ENCODE measurements at regions not wholly inside any gene's neighbourhood (a gene's known extent, or its start where the extent isn't known, plus 50 kb on each side); places are given as distances from the start of the nearest gene placed in this dataset.
"Not testable (repeated sequence)": the region's sequence is repeated elsewhere in the genome, so short reads cannot be mapped to it uniquely, and the experiment has no call there.

DNA sequence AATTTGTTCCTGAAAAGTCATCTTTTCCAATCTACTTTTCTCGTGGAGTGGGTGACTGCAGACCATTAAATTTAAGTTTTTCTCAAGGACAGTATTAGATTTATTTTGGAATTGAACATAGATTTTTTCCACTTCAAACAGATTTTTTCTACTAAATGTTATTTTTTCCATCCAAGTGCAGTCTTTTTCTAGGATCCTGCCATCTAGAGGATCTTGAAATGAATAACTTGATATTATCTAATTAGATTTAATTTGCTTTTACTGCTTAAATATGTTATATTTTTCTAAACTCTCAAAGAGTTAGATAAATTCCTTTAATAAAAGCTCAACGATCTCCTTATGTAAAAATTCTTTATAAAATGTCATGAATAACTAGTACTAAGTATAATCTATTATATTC lies 136.9 kb upstream of the PRR16 start:
- DNase-seq (ENCODE audit: low read depth in 2 of 2), result no peak

DNA sequence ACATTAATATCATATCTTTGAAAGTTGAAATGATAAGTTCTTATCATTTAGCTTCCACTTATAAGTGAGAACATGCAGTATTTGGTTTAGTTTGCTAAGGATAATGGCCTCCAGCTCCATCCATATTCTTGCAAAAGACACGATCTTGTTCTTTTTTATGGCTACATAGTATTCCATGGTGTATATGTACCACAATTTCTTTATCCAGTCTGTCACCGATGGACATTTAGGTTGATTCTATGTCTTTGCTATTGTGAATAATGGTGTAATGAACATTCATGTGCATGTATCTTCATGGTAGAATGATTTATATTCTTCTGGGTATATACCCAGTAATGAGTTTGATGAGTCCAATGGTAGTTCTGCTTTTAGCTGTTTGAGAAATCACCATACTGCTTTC lies 135.0 kb upstream of the PRR16 start:
- DNase-seq (ENCODE audit: low read depth in 2 of 2), result no peak

DNA sequence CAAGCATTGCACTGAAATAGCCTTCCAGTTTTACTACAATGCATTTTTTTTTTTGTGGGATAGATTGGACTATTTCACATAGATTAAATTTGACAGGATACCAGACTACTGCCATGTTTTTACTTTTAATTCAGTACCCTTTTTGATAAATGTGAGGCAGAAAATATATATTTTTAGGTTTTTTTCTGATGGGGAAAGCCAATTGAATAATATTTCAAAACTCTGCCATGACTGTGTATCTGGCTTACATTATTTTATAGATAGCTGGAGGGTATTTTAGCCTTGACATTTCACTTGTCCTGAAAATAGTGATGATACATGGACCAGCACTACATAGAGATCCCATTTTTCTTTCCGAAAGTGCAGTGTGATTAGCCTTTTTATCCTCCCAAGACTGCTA lies 133.5 kb upstream of the PRR16 start:
- no peak for DNase-seq (ENCODE audit: low read depth in 2 of 2)

DNA sequence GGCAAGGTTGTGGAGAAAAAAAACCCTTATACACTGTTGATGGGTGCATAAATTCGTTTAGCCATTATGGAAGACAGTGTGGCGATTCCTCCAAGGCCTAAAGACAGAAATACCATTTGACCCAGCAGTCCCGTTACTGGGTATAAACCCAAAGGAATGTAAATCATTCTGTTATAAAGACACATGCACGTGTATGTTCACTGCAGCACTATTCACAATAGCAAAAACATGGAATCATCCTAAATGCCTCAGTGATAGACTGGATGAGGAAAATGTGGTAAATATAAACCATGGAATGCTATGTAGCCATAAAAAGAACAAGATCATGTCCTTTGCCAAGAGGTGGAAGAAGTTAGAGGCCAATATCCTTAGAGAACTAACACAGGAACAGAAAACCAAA lies 119.9 kb upstream of the PRR16 start:
- no peak for DNase-seq (ENCODE audit: low read depth in 2 of 2)

DNA sequence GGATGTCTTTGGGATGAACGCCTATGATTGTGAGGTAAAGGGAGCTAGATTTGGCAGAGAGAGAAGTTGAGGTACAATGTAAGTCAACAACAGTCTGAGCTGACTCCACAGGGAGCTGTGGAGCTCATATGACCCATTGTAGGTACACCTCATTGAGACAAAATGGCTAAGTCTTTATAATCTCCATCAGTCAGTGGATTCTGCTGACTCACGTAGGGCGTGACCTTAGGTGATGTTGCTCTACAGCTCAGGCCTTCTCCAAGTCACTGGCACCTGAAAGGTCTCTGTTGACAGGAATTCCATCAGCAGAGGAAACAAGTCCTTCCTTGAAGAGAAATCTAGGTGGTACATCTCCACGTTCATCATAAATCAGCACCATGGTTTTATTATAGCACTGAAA lies 118.2 kb upstream of the PRR16 start:
- no peak for DNase-seq (ENCODE audit: low read depth in 2 of 2)

DNA sequence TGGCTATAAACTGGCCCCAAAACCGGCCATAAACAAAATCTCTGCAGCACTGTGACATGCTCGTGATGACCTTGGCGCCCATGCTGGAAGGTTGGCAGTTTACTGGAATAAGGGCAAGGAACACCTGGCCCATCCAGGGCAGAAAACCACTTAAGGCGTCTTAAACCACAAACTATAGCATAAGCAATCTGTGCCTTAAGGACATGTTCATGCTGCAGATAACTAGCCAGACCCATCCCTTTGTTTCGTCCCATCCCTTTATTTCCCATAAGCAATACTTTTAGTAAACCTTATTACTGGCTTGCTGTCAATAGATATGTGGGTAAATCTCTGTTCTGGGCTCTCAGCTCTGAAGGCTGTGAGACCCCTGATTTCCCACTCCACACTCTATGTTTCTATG lies 113.0 kb upstream of the PRR16 start:
- not testable (repeated sequence) for DNase-seq (ENCODE audit: low read depth in 2 of 2)

DNA sequence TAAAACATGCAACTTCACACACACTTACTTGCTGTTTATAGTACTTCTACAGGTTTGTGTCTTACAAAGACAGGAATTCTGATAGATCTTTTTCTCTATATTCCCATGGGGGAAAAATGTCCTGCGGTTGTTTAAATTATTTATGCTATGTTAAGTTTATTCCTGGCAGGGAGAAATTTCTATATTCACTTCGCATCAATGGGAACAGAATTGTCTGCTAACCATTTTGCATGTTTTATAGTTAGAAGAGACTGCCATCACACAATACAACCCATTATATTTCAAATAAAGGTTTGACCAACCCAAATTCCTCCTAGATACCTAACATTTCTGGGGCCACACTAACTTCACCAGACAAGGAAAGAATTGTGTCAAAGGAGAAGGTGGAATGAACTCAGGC lies 110.0 kb upstream of the PRR16 start:
- no peak for DNase-seq (ENCODE audit: low read depth in 2 of 2)

DNA sequence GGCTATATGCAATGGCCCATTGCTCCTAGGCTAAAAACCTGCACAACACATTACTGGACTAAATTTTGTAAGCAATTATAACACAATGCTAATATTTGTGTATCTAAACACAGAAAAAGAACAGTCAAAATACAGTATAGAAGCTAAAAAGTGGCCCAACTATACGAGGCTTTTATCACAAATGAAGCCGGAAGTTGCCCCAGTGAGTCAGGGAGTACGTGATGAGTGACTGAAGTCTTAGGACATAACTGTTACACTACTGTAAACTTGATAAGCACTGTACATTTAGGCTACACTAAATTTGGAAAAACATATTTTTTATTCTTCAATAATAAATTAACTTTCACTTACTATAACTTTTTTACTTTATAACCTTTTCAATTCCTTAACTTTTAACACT lies 105.2 kb upstream of the PRR16 start:
- DNase-seq (ENCODE audit: low read depth in 2 of 2), result no peak

DNA sequence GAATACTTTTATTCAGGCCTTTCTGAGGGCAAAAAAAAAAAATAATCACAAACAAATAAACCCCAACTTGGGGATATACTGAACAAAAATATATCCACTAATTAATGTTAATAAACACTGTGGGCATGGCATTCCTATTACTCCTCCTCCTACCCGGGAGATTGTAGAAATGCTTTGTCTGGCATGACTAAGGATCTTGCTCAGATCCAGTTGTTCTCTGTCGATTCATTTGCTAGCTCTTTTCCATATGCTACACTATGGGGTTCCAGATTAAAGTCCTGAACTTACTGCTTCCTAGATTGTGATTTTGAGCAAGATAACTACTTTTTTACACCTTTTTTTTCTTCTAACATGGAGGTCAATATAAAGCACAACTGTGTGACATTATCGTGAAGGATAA lies 102.2 kb upstream of the PRR16 start:
- no peak for DNase-seq (ENCODE audit: low read depth in 2 of 2)

DNA sequence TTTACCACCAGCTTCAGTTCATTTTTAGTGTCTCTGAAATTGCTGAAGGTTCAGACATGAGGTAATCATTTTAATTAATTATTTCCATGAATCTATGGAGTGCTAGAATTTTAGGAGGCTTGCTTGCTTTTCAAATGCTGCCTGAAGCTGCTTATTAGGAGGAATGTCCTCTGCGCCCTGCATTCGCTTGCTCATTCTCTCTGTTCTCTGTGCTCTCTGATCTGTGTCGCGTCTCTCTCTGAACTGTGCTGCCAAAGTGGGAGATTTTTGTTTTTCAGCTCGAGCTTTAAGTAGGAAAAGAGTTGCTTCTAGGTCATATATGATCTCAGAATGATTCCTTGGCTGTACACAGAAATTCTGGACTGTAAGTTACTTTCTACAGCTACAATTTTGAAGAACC lies 101.7 kb upstream of the PRR16 start:
- no peak for DNase-seq (ENCODE audit: low read depth in 2 of 2)

DNA sequence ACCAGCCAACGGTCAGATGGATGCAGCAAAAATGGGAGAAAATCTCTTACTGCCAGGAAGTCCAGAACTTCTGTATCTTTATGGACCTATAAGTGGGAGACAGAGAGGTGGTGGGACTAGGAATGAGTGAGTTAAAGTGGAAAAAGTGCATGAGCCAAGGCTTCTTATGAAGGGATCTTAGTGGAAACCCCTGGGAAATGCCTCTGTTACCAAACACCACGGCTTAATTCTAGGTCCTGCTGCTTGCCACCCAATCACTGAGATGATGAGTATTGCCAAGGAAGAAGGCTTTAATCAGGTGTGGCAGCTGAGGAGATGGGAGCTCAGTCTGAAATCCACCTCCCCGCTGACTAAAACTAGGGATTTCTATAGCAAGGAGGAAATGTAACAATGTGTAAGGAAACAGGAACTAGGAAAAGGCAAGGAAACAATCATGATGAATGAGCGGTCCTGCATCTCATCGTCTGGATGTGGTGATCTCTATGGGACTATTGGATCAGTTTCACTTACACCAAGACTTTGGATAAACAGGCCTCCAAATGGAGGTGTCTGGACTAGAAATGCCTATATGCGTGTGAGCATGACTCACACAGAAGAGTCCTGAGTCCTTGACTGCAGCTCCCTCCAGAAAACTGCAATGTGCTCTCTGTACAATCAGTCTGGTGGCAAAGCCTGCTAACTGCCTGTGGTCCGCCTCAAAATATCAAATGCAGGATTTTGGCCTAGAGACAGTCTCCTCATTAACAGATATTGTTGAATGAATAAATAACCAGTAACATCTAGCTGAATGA lies 98.2 kb upstream of the PRR16 start:
- DNase-seq (ENCODE audit: low read depth in 2 of 2), result no peak

DNA sequence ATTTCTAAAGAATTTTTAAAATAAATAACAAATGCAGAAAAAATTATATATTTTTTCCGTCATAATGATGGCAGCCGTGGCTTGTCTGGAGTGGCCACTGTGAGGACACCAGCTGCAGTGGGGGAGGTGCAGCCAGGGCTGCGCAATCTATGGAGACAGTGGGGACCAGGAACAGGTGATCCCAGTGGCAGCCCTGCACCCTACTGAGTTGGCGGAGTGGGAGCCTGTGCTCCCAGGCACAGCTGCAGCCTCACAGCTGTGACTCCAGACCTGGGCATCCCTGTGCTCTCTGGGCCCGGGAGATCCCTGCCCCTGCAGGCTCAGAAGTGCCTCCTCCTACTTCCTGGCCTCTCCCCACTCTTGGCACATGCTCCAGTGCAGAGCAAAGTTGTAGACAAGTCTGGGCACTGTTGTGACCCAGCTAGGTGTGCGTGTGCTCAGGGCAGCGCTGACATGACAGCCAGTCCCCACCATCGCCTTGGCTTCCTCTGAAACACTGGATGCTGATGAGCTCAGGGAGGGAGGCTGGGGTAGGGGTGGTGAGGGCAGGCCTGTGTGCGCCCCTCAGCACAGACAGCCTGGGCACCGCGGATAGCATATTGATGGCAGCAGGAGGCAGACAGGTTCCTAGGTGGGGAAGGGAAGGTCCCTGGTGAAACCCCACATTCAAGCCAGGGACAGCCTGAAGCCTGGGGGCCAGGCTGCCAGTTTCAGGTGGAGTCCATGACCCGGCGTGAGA lies 96.0 kb upstream of the PRR16 start:
- DNase-seq (ENCODE audit: low read depth in 2 of 2), result no peak

DNA sequence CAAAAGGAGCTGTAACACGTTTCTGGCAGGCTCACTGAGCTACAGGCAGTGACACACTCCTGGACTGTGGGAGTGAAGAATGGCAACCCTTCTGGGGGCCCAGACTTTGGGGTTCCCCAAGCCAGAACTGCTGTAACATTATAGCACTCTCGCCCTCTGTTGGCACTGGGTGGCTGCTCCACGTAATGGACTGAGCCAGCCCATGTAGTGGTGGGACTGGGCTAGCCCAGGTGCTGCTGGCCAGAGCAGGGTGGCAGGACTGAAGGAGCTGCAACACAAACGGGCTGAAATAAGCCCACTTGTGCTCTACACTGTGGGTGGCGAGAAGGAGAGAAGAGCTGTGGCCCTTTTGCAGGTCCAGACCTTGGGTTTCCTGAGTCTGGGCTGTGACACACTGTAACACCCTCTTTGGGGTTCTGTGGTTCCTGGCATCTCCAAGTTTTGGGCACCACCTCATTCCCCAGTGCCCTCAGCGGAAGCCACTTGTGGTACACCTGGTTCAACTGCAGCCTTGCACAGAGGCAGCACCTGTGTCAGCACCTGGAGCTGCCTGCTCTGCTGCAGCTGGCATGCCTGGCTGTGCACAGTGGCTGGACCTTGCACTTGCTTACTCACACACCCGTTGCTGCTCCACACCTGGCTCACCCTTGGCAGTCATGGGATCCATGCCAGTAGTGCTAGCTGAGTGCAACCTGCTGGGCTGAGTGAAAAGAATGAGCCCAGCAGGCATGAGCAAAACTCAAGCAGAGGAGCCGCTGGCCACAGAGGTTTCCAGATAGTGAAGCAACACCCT lies 95.0 kb upstream of the PRR16 start:
- no peak for DNase-seq (ENCODE audit: low read depth in 2 of 2)

DNA sequence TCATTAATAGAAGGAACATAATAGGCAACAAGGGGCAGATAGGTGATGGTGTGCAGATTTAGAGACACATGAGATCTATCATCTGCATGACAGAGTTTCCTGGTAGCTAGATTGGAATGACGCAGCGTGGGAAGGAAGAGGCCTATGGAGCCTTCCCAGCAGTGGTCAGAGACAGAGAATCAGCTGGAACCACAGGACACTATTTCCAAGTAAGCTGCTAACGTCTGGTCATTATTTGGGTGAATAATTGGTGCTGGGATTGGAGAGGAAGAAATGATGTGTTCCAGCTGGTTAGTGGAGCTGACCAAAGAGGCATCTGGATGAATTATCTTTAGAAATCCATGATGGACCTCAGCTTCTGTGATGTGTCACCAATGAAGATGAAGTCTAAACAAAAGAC lies 91.2 kb upstream of the PRR16 start:
- DNase-seq (ENCODE audit: low read depth in 2 of 2), result no peak

DNA sequence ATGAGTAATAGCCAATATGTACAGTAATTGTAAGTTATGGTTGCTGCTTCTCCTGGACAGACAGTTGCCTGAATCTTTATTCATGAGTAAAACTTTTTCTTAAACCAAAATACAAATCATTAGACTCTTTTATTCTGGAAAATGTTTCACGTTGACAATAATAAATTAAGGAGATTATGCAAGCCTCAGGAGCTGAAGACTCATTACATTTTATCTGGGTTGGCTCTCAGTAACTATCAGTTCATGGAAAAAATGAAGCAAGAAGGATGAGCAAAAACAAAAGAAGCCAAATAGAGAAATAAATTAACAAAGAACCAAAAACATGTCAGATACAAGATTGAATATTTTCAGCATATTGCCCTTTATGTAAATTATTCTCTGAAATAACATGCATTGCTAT lies 88.9 kb upstream of the PRR16 start:
- peak in 1 of 2 experiments; percentile 27 for DNase-seq (ENCODE audit: low read depth in 2 of 2)

DNA sequence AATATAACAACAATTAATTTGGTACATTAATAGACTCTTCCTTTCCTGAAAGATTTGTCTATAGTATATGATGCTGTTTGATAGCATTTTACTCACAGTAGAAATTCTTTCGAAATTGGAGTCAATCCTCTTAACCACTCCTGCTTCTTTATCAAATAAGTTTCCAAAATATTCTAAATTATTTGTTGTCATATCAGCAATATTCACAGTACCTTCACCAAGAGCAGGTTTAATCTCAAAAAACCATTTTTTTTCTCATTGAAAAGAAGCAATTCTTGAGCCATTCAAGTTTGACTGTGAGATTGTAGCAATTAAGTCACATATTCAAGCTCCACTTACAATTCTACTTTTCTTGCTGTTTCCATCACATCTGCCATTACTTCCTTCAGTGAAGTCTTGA lies 83.5 kb upstream of the PRR16 start:
- no peak for DNase-seq (ENCODE audit: low read depth in 2 of 2)

DNA sequence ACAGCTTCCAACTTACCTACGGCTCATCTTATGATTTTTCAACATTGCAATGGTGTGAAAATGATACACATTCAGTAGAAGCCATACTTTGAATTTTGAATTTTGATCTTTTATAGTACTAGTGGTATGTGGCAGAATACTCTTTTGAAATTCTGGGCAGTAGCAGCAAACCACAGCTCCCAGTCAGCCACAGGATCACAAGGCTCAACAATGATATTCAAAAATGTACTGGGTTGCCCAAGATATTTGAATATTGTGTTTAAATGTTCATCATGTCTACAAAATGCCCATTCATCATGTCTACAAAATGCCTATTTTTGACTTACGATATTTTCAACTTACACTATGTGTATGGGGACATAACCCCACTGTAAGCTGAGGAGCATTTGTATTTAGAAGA lies 81.3 kb upstream of the PRR16 start:
- no peak for DNase-seq (ENCODE audit: low read depth in 2 of 2)

DNA sequence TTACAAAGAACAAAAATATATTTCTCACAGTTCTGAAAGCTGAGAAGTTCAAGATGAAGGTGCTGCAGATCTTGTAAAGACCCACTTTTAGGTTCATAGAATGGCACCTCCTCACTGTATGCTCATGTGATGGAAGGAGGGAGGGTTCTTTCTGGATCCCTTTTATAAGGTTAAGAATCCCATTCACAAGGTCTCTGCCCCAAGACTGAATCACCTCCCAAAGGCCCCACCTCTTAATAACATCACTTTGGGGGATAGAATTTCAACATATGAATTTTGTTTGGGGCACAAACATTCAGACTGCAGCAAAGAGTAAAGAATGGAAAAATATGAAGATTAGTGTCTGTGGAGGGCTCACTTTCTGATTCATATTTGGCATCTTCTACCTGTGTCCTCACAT lies 77.1 kb upstream of the PRR16 start:
- DNase-seq (ENCODE audit: low read depth in 2 of 2), result no peak

DNA sequence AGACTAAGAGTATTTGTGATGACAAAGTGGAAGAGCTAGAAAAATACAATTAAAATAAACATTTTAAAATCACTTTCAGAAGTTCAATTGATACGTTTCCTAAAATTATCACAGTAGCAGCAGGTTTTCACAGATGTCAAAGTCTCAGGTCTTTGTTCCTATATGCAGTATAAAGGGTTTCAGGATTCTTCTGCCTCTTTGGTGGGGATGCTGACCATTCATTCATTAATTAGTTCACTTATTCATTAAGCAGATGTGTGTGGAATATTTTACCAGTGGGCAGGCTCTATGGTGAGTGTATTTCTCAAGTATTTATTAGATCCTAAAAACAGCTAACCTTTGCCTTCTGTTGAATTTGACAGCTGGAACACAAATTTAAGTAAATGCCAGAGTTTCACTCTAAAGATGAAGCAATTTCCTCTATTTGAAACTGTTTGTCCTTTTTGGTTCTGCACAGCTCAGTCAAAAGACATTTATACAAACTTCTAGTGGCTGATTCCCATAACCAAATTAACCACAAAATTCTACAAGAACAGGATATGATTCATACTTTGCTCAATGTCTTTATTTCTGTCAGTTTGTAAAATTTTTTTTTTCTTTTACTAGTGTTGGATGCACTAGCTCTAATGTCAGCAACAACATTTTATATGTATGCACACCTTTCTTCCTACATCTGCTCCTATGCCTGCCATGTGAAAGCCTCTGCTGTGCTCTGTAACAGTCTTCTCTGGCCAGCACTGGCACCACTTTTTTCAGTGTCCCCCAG lies 75.9 kb upstream of the PRR16 start:
- DNase-seq (ENCODE audit: low read depth in 2 of 2), result peak; percentile 92 to 93

DNA sequence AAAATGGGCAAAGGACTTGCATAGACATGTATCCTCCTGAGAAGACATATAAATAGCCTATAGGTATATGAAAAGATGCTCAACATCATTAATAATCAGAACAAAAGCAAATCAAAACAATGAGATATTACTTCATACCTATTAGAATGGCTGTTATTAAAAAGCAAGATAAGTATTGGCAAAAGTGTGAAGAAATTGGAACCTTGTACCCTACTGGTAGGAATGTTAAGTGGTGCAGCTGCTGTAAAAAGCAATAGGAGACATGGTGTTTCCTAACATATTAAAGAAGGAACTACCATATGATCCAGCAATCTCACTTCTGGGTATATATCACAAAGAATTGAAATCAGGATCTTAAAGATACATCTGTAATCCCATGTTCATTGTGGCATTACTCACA lies 69.8 kb upstream of the PRR16 start:
- DNase-seq (ENCODE audit: low read depth in 2 of 2), result no peak

DNA sequence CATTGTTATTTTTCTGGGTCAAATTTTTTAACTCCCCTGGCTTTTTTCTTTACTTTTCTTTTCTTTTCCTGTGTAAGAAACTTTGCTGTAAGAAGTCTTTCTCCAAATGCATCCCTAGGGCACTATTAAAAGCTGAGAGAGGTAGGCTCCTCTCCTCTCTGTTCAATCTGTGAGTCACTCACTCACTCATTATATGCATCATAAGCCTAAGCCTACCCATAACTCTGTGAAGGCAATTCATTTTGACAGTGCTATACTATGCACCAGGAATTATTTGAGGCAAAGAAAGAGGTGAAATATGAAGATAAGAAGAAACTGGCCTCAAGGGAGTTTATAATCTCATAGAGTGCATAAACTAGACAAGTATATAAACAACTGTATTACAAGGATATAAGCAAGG lies 67.9 kb upstream of the PRR16 start:
- DNase-seq (ENCODE audit: low read depth in 2 of 2), result peak; percentile 78 to 79

DNA sequence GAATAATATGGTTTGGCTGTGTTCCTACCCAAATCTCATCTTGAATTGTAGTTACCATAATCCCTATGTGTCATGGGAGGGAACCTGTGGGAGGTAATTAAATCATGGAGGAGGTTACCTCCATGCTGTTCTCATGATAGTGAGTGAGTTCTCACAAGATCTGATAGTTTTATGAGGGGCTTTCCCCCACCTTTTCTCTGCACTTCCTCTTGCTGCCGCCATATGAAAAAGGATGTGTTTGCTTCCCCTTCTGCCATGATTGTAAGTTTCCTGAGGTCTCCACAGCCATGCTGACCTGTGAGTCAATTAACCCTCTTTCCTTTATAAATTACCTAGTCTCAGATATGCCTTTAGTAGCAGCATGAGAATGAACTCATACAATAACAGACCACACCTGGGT lies 63.7 kb upstream of the PRR16 start:
- no peak for DNase-seq (ENCODE audit: low read depth in 2 of 2)
